Tibial nerve (tissue), 3 donors: ENCODE measurements at regions not wholly inside any gene's neighbourhood (a gene's known extent, or its start where the extent isn't known, plus 50 kb on each side); places are given as distances from the start of the nearest gene placed in this dataset.

ENCODE experiments used
- POLR2A ChIP-seq, 2 donors: fragments of 450-650 bp; IDR thresholded peaks; one replicate each; pipeline ENCODE4 v1.6.1; 2017; ENCODE audit warnings: antibody characterized with exemption in 2 of 2, mild to moderate bottlenecking in 2 of 2, moderate library complexity in 2 of 2
- TF ChIP-seq, protein P1 (sequence below), 5 experiments: fragments of 200-600 bp in 3 of 5; fragments of 450-650 bp in 2 of 5; sonication (generic) in 3 of 5; IDR thresholded peaks; one replicate each; pipeline ENCODE4 v1.5.1; 2016 to 2019; ENCODE audit warnings: antibody characterized with exemption in 5 of 5, mild to moderate bottlenecking in 3 of 5, moderate library complexity in 2 of 5

DNA sequence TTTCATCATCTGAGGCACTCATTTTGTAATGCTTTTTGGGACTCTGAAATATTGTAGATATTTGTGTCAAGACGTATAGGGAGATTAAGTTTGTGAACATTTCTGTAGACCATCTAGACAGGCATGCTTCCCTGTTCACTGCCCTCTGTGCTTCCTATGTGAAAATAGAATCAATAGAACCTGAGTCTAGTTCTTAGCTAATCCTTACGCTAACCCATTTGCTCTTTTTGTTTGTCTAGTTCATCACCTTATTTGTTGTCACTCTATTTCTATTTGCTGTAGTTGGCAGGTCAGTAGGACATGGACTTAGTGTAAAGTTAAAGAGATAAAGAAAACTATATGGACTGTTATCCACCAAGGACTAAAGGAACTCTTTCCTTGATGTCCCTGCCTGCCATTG, 1755.2 kb downstream of the C4orf33 start:
- TF ChIP-seq, protein P1, sequence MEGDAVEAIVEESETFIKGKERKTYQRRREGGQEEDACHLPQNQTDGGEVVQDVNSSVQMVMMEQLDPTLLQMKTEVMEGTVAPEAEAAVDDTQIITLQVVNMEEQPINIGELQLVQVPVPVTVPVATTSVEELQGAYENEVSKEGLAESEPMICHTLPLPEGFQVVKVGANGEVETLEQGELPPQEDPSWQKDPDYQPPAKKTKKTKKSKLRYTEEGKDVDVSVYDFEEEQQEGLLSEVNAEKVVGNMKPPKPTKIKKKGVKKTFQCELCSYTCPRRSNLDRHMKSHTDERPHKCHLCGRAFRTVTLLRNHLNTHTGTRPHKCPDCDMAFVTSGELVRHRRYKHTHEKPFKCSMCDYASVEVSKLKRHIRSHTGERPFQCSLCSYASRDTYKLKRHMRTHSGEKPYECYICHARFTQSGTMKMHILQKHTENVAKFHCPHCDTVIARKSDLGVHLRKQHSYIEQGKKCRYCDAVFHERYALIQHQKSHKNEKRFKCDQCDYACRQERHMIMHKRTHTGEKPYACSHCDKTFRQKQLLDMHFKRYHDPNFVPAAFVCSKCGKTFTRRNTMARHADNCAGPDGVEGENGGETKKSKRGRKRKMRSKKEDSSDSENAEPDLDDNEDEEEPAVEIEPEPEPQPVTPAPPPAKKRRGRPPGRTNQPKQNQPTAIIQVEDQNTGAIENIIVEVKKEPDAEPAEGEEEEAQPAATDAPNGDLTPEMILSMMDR (IDR thresholded peaks at IDR 0.05): no peak
- TF ChIP-seq POLR2A (IDR thresholded peaks at IDR 0.05): no peak
